M059J (cell line): ENCODE measurements at regions not wholly inside any gene's neighbourhood (a gene's known extent, or its start where the extent isn't known, plus 50 kb on each side); places are given as distances from the start of the nearest gene placed in this dataset.

Source experiments
- DNase-seq: peaks from one replicate; pipeline ENCODE4 v3.0.0-alpha.2; 2012; ENCODE audit warnings: low read depth

GRCh38 chr5:149441986-149442385, 62.9 kb upstream of the IL17B start:
- no peak for DNase-seq

- no peak for DNase-seq
These were observed 62.2 kb upstream of the IL17B start for GRCh38 chr5:149441194-149441753.

- peak; percentile 94 for DNase-seq
These were observed 60.9 kb upstream of the IL17B start for GRCh38 chr5:149439899-149440542.

- DNase-seq = no peak
These were observed 59.6 kb upstream of the IL17B start for GRCh38 chr5:149438711-149439132.

GRCh38 chr5:149438281-149438680, 59.2 kb upstream of the IL17B start:
- DNase-seq = no peak

- DNase-seq = no peak
These were observed 58.4 kb upstream of the IL17B start for GRCh38 chr5:149437391-149438040.

- no peak for DNase-seq
These were observed 56.6 kb upstream of the IL17B start for GRCh38 chr5:149435660-149436059.

GRCh38 chr5:149435015-149435376, 55.9 kb upstream of the IL17B start:
- DNase-seq = no peak

GRCh38 chr5:149434162-149435014, 55.3 kb upstream of the IL17B start:
- DNase-seq = peak; percentile 50

- DNase-seq = no peak
These were observed 54.5 kb upstream of the IL17B start for GRCh38 chr5:149433524-149434131.

GRCh38 chr5:149432911-149433401, 53.9 kb upstream of the IL17B start:
- no peak for DNase-seq

GRCh38 chr5:149432376-149432775, 53.3 kb upstream of the IL17B start:
- DNase-seq = no peak

GRCh38 chr5:149429839-149430721, 51.0 kb upstream of the IL17B start:
- DNase-seq = no peak
